GM18502 (cell line): ENCODE measurements at regions not wholly inside any gene's neighbourhood (a gene's known extent, or its start where the extent isn't known, plus 50 kb on each side); places are given as distances from the start of the nearest gene placed in this dataset.

ENCODE experiments used
- ATAC-seq: cut with Tn5 transposase; IDR thresholded peaks from one replicate; pipeline ENCODE4 v1.9.1; 2021; ENCODE audit warnings: mild to moderate bottlenecking; ENCODE audit not compliant: unreplicated experiment, poor library complexity

- no peak for ATAC-seq
Measured at GRCh38 chr9:659286-659685, 182.2 kb upstream of the DMRT1 start.

- ATAC-seq = no peak
Measured at GRCh38 chr9:660227-660626, 181.3 kb upstream of the DMRT1 start.

GRCh38 chr9:663541-663940 is 178.0 kb upstream of the DMRT1 start:
- ATAC-seq = no peak

GRCh38 chr9:665296-665695 is 176.2 kb upstream of the DMRT1 start:
- ATAC-seq = no peak

GRCh38 chr9:671997-672396 is 169.5 kb upstream of the DMRT1 start:
- ATAC-seq = no peak

GRCh38 chr9:672851-673250 is 168.6 kb upstream of the DMRT1 start:
- no peak for ATAC-seq

- no peak for ATAC-seq
Measured at GRCh38 chr9:673264-673965, 168.1 kb upstream of the DMRT1 start.

- ATAC-seq = no peak
Measured at GRCh38 chr9:673966-674526, 167.5 kb upstream of the DMRT1 start.

GRCh38 chr9:675697-676370 is 165.7 kb upstream of the DMRT1 start:
- no peak for ATAC-seq

GRCh38 chr9:676780-677438 is 164.6 kb upstream of the DMRT1 start:
- no peak for ATAC-seq

GRCh38 chr9:677461-678097 is 163.9 kb upstream of the DMRT1 start:
- no peak for ATAC-seq

- no peak for ATAC-seq
Measured at GRCh38 chr9:678897-679296, 162.6 kb upstream of the DMRT1 start.

- no peak for ATAC-seq
Measured at GRCh38 chr9:679462-679861, 162.0 kb upstream of the DMRT1 start.

GRCh38 chr9:680106-680505 is 161.4 kb upstream of the DMRT1 start:
- ATAC-seq = no peak

- no peak for ATAC-seq
Measured at GRCh38 chr9:682633-683508, 158.6 kb upstream of the DMRT1 start.

- no peak for ATAC-seq
Measured at GRCh38 chr9:683509-684021, 157.9 kb upstream of the DMRT1 start.

- no peak for ATAC-seq
Measured at GRCh38 chr9:684054-684890, 157.2 kb upstream of the DMRT1 start.

- ATAC-seq = no peak
Measured at GRCh38 chr9:684941-685340, 156.6 kb upstream of the DMRT1 start.

- no peak for ATAC-seq
Measured at GRCh38 chr9:686321-686813, 155.1 kb upstream of the DMRT1 start.
